HCT116 (cell line): ENCODE measurements at regions not wholly inside any gene's neighbourhood (a gene's known extent, or its start where the extent isn't known, plus 50 kb on each side); places are given as distances from the start of the nearest gene placed in this dataset.

ENCODE experiments used
- CTCF ChIP-seq, 3 experiments: fragments of 200-600 bp in 1 of 3; sonication (generic) in 1 of 3; IDR thresholded peaks in 2 of 3; conservative IDR thresholded peaks in 1 of 3; 2 replicates each; pipeline ENCODE4 v1.5.1; 2012 to 2017; ENCODE audit warnings: low read depth in 2 of 3, low read length in 2 of 3, antibody characterized with exemption in 1 of 3, borderline replicate concordance in 1 of 3, control low read depth in 1 of 3, mild to moderate bottlenecking in 1 of 3, mixed read lengths in 1 of 3, mixed run types in 1 of 3, moderate library complexity in 1 of 3; ENCODE audit not compliant: insufficient read depth in 1 of 3
- EZH2phosphoT487 ChIP-seq: fragments of 200-600 bp; IDR thresholded peaks from 2 replicates; pipeline ENCODE4 v1.6.1; 2018; ENCODE audit warnings: antibody characterized with exemption, borderline replicate concordance
- POLR2A ChIP-seq: IDR thresholded peaks from 2 replicates; pipeline ENCODE4 v1.7.0; 2011; ENCODE audit warnings: borderline replicate concordance; ENCODE audit not compliant: insufficient read depth, insufficient read length; ENCODE audit errors: extremely low read depth
- POLR2AphosphoS5 ChIP-seq: IDR thresholded peaks from 2 replicates; pipeline ENCODE4 v1.6.1; 2011; ENCODE audit warnings: mild to moderate bottlenecking, low read depth, low read length, moderate library complexity
- ZFX ChIP-seq: fragments of 450-650 bp; IDR thresholded peaks from 2 replicates; pipeline ENCODE4 v1.6.1; 2017
- ZNF274 ChIP-seq: fragments of 200-500 bp; sonication (Bioruptor generic); IDR thresholded peaks from 2 replicates; pipeline ENCODE4 v1.6.1; 2014; ENCODE audit warnings: mild to moderate bottlenecking, low read depth, low read length, inconsistent platforms

- no peak for TF ChIP-seq CTCF (IDR thresholded peaks at IDR 0.05 in 2 of 3, conservative IDR thresholded peaks at IDR 0.05 in 1 of 3; ENCODE audit: borderline replicate concordance in 1 of 3, insufficient read depth in 1 of 3, low read depth in 2 of 3, low read length in 2 of 3)
- TF ChIP-seq ZFX: no peak
- TF ChIP-seq POLR2A: no peak
- no peak for TF ChIP-seq POLR2AphosphoS5
- TF ChIP-seq ZNF274: no peak
- TF ChIP-seq EZH2phosphoT487: no peak
Measured at GRCh38 chr21:17989780-17990179, 170.6 kb upstream of the C21orf91 start.
